GM18907 (cell line): ENCODE measurements at regions not wholly inside any gene's neighbourhood (a gene's known extent, or its start where the extent isn't known, plus 50 kb on each side); places are given as distances from the start of the nearest gene placed in this dataset.
"Not testable (repeated sequence)": the region's sequence is repeated elsewhere in the genome, so short reads cannot be mapped to it uniquely, and the experiment has no call there.

Experiments used
- ATAC-seq: cut with Tn5 transposase; IDR thresholded peaks from one replicate; pipeline ENCODE4 v1.9.1; 2021; ENCODE audit warnings: mild to moderate bottlenecking, moderate library complexity; ENCODE audit not compliant: unreplicated experiment

GRCh38 chr13:76314495-76314894, 571.7 kb downstream of the KCTD12 start:
- no peak for ATAC-seq

- no peak for ATAC-seq
These were observed 579.1 kb downstream of the KCTD12 start for GRCh38 chr13:76307142-76307541.

GRCh38 chr13:76300688-76301087, 585.5 kb downstream of the KCTD12 start:
- no peak for ATAC-seq

- no peak for ATAC-seq
These were observed 588.9 kb downstream of the KCTD12 start for GRCh38 chr13:76297331-76297730.

- no peak for ATAC-seq
These were observed 589.5 kb downstream of the KCTD12 start for GRCh38 chr13:76296751-76297150.

- not testable (repeated sequence) for ATAC-seq
These were observed 591.2 kb downstream of the KCTD12 start for GRCh38 chr13:76295020-76295419.

- no peak for ATAC-seq
These were observed 592.5 kb downstream of the KCTD12 start for GRCh38 chr13:76293751-76294150.

GRCh38 chr13:76293346-76293745, 592.9 kb downstream of the KCTD12 start:
- no peak for ATAC-seq

GRCh38 chr13:76292726-76293125, 593.5 kb downstream of the KCTD12 start:
- ATAC-seq = no peak

GRCh38 chr13:76292031-76292430, 594.2 kb downstream of the KCTD12 start:
- no peak for ATAC-seq

GRCh38 chr13:76289558-76289957, 596.6 kb downstream of the KCTD12 start:
- no peak for ATAC-seq

- no peak for ATAC-seq
These were observed 600.0 kb downstream of the KCTD12 start for GRCh38 chr13:76286178-76286577.

GRCh38 chr13:76285463-76285862, 600.7 kb downstream of the KCTD12 start:
- no peak for ATAC-seq

GRCh38 chr13:76279766-76280165, 606.4 kb downstream of the KCTD12 start:
- not testable (repeated sequence) for ATAC-seq

- ATAC-seq = no peak
These were observed 614.4 kb downstream of the KCTD12 start for GRCh38 chr13:76271728-76272232.

- ATAC-seq = not testable (repeated sequence)
These were observed 617.9 kb downstream of the KCTD12 start for GRCh38 chr13:76268307-76268706.

GRCh38 chr13:76267216-76267615, 619.0 kb downstream of the KCTD12 start:
- no peak for ATAC-seq

GRCh38 chr13:76266561-76266960, 619.6 kb downstream of the KCTD12 start:
- no peak for ATAC-seq

GRCh38 chr13:76250211-76250610, 614.1 kb downstream of the LMO7 start:
- no peak for ATAC-seq

- ATAC-seq = no peak
These were observed 609.8 kb downstream of the LMO7 start for GRCh38 chr13:76245920-76246319.

- ATAC-seq = no peak
These were observed 609.1 kb downstream of the LMO7 start for GRCh38 chr13:76245211-76245610.

GRCh38 chr13:76243120-76243519, 607.0 kb downstream of the LMO7 start:
- ATAC-seq = not testable (repeated sequence)

- no peak for ATAC-seq
These were observed 603.0 kb downstream of the LMO7 start for GRCh38 chr13:76239031-76239680.
